Fibroblast of lung (primary cell): ENCODE measurements at regions not wholly inside any gene's neighbourhood (a gene's known extent, or its start where the extent isn't known, plus 50 kb on each side); places are given as distances from the start of the nearest gene placed in this dataset.

ENCODE experiments used
- CTCF ChIP-seq, 2 donors: IDR thresholded peaks in 1 of 2; conservative IDR thresholded peaks in 1 of 2; 1 replicate in 1 of 2; 2 replicates in 1 of 2; pipeline ENCODE4 v1.5.1; 2011 to 2012; ENCODE audit warnings: low read length in 2 of 2, control low read depth in 1 of 2, inconsistent platforms in 1 of 2, low read depth in 1 of 2, mild to moderate bottlenecking in 1 of 2
- EZH2 ChIP-seq: IDR thresholded peaks from 2 replicates; pipeline ENCODE4 v1.5.1; 2012; ENCODE audit warnings: low read length, control low read depth, mild to moderate bottlenecking; ENCODE audit errors: missing control alignments

- no peak for TF ChIP-seq CTCF (conservative IDR thresholded peaks at IDR 0.05 in 1 of 2, IDR thresholded peaks at IDR 0.05 in 1 of 2; ENCODE audit: low read depth in 1 of 2, low read length in 2 of 2)
- no peak for TF ChIP-seq EZH2
Observed at GRCh38 chr1:235013512-235013911, 115.1 kb downstream of the TOMM20 start.
